ENCODE measurements at regions not wholly inside any gene's neighbourhood (a gene's known extent, or its start where the extent isn't known, plus 50 kb on each side); places are given as distances from the start of the nearest gene placed in this dataset.
"Not testable (repeated sequence)": the region's sequence is repeated elsewhere in the genome, so short reads cannot be mapped to it uniquely, and the experiment has no call there.

DNA sequence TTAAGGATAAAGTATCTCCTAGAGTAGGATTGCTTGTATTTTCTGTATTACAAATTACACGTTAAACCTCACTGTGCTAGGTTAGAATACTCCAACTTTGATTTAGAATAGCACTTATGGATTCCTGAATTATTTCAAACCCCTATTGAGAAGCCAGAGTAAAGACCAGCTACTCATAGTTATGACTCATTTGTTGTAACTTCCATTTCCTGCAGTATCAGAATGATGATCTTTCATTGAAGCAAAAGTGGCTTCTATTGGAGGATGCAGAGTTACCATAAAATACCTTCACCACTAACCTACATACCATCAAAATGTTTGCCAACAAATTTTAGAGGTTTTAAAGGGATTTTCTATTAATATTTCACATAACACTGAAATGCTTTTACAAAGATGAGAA is 1322.7 kb upstream of the ALCAM start:
- Mint-ChIP-seq H3K36me3 (no peaks in the 10 kb centered on the region), H3K4me1 (ENCODE audit: unreplicated experiment) (no peaks in the 10 kb centered on the region), H3K4me3 (no peak overlapping the region), H3K27me3 (no peaks in the 10 kb centered on the region), H3K9me3 (no peaks in the 10 kb centered on the region), H3K27ac (no peak overlapping the region)
- DNase-seq (ENCODE audit: extremely low spot score, unreplicated experiment): no peak
- TF ChIP-seq, protein P1, sequence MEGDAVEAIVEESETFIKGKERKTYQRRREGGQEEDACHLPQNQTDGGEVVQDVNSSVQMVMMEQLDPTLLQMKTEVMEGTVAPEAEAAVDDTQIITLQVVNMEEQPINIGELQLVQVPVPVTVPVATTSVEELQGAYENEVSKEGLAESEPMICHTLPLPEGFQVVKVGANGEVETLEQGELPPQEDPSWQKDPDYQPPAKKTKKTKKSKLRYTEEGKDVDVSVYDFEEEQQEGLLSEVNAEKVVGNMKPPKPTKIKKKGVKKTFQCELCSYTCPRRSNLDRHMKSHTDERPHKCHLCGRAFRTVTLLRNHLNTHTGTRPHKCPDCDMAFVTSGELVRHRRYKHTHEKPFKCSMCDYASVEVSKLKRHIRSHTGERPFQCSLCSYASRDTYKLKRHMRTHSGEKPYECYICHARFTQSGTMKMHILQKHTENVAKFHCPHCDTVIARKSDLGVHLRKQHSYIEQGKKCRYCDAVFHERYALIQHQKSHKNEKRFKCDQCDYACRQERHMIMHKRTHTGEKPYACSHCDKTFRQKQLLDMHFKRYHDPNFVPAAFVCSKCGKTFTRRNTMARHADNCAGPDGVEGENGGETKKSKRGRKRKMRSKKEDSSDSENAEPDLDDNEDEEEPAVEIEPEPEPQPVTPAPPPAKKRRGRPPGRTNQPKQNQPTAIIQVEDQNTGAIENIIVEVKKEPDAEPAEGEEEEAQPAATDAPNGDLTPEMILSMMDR (conservative IDR thresholded peaks at IDR 0.05): no peak

DNA sequence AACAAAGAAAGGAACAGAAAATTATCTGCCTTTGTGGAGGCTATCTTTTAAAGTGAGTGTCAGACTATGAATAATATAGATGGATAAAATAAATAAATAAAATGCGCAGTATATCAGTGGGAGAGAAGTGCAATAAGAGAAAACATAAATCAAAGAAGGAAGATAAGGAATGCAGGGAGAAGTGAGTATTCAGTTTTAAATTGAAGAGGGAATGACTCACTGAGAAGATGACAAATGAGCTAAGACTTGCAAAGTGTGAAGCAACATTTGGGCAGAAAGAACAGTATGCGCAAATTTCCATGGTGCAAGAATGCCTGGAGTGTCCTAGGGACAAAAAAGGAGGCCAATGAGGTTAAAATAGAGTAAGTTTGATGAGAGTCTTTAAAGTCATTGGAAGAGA is 1300.1 kb upstream of the ALCAM start:
- TF ChIP-seq, protein P1 (conservative IDR thresholded peaks at IDR 0.05): no peak
- H3K27ac Mint-ChIP-seq: no peak overlapping the region

DNA sequence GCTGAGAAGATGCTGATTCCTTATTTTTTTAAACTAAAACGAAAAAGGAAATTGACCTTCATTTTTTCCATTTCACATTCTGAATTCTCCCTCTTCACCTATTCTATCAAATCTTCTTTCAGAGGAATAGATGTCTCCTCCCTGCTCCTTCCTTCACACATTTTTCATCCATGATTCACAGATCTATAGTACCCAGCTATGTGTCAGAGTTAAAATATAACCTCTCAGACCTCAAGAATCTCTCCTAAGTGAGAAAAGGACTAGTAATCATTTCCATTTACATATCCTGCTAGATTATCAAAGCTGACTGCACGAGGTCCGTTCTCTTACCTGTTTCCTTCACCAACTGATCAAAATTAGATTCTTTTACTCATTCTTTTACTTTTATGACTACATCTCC is 1297.6 kb upstream of the ALCAM start:
- H3K4me3 Mint-ChIP-seq: no peak overlapping the region
- no peak overlapping the region for H3K27ac Mint-ChIP-seq
- DNase-seq (ENCODE audit: extremely low spot score, unreplicated experiment): no peak

More for the DNA sequence above, 1300.1 kb upstream of the ALCAM start:
- Mint-ChIP-seq H3K4me3 (no peak overlapping the region), H3K9me3 (no peaks in the 10 kb centered on the region), H3K36me3 (no peaks in the 10 kb centered on the region), H3K27me3 (peaks cover 4% of the 10 kb centered on the region), H3K4me1 (ENCODE audit: unreplicated experiment) (no peaks in the 10 kb centered on the region)
- no peak for DNase-seq (ENCODE audit: extremely low spot score, unreplicated experiment)

DNA sequence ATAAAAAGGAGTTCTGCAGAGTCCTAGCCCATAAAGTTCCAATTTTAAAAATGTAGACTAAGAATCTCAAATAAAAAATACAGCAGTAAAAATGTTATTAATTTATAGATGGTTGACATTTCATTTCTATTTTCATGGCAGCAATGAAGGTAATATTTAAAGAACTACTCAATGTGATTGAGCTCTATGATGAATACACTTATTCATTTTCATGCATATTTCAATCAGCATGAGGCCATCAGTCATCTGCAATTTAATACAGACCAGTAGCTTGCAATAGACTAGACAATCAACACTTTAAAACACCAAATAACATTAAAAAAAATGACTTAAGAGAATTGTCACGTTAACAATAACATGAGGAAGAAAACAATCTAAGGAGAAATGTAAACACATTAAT is 1295.8 kb upstream of the ALCAM start:
- Mint-ChIP-seq H3K4me3 (no peak overlapping the region), H3K36me3 (no peaks in the 10 kb centered on the region), H3K9me3 (no peaks in the 10 kb centered on the region), H3K27ac (no peak overlapping the region), H3K4me1 (ENCODE audit: unreplicated experiment) (no peaks in the 10 kb centered on the region), H3K27me3 (peaks cover 4% of the 10 kb centered on the region)
- TF ChIP-seq, protein P1 (conservative IDR thresholded peaks at IDR 0.05): no peak
- DNase-seq (ENCODE audit: extremely low spot score, unreplicated experiment): no peak

More for the DNA sequence above, 1297.6 kb upstream of the ALCAM start:
- no peaks in the 10 kb centered on the region for H3K9me3 Mint-ChIP-seq
- TF ChIP-seq, protein P1 (conservative IDR thresholded peaks at IDR 0.05): no peak
- H3K36me3 Mint-ChIP-seq: no peaks in the 10 kb centered on the region
- H3K4me1 Mint-ChIP-seq (ENCODE audit: unreplicated experiment): no peaks in the 10 kb centered on the region
- peaks cover 4% of the 10 kb centered on the region for H3K27me3 Mint-ChIP-seq

DNA sequence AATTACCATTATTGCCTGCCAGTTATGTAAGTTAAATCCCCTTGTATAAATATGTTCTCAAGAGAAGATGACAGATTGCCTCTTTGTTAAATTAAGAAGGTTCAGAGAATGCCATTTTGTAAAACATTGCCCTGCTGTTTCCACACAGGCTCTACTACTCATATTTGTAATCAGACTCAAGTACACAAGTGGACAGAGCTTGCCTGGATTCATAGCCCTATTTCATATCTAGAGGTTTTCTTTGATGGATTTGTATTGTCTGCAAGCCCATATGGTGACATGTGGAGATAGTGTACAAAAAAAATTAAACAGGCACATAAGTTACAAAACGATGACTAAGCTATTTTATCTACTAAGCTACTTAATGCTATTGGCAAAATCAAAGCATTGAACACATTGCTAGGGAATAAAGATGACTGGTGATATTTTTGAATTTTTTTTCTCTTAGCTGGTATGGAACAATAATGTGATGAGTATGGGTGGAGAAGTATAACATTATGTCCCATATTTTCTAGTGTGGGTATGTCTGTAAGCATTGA is 1286.6 kb upstream of the ALCAM start:
- H3K36me3 Mint-ChIP-seq: no peaks in the 10 kb centered on the region
- no peaks in the 10 kb centered on the region for H3K4me1 Mint-ChIP-seq (ENCODE audit: unreplicated experiment)
- H3K9me3 Mint-ChIP-seq: no peaks in the 10 kb centered on the region
- no peak for DNase-seq (ENCODE audit: extremely low spot score, unreplicated experiment)
- no peak overlapping the region for H3K4me3 Mint-ChIP-seq
- no peaks in the 10 kb centered on the region for H3K27me3 Mint-ChIP-seq
- H3K27ac Mint-ChIP-seq: no peak overlapping the region
- TF ChIP-seq, protein P1 (conservative IDR thresholded peaks at IDR 0.05): no peak

DNA sequence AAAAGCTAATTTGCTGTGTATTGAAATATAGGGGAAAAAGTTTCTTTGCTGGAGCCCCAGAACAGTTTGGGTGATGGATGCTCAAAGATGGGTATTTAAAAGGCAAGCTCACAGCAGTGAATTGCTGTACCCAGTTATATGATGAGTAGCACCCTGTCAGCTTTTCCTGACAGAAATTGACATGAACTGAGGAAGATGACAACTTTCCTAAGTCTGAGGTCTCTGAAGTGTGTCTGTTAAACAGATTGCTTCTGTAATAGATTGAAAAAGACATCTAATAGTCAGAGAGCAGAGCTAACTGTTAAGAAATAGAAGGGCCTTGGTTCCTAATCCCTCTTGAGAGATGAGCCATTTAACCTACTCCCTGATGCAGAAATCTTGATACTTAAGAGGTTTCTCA is 1278.0 kb upstream of the ALCAM start:
- no peak overlapping the region for H3K27ac Mint-ChIP-seq
- no peaks in the 10 kb centered on the region for H3K36me3 Mint-ChIP-seq
- peaks cover 5% of the 10 kb centered on the region for H3K9me3 Mint-ChIP-seq
- TF ChIP-seq, protein P1 (conservative IDR thresholded peaks at IDR 0.05): no peak
- H3K4me3 Mint-ChIP-seq: no peak overlapping the region
- DNase-seq (ENCODE audit: extremely low spot score, unreplicated experiment): no peak
- no peaks in the 10 kb centered on the region for H3K4me1 Mint-ChIP-seq (ENCODE audit: unreplicated experiment)
- H3K27me3 Mint-ChIP-seq: no peaks in the 10 kb centered on the region

DNA sequence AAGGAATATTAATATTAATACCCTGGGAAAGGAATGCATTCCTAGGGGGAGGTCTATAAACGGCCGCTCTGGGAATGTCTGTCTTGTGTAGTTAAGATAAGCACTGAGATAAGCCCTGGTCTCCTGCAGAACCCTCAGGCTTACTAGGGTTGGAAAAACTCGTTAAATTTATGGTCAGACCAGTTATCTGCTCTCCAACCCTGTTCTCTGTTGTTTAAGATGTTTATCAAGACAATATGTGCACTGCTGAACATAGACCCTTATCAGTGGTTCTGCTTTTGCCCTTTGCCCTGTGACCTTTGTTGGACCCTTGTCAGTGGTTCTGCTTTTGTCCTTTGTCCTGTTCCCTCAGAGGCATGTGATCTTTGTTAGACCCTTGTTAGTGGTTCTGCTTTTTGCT is 1276.7 kb upstream of the ALCAM start:
- not testable (repeated sequence) for DNase-seq (ENCODE audit: extremely low spot score, unreplicated experiment); H3K9me3 Mint-ChIP-seq; H3K36me3 Mint-ChIP-seq; H3K27me3 Mint-ChIP-seq; H3K4me3 Mint-ChIP-seq; H3K4me1 Mint-ChIP-seq (ENCODE audit: unreplicated experiment); H3K27ac Mint-ChIP-seq

Data from type B pancreatic cell (in vitro differentiated cells).